ENCODE measurements at regions not wholly inside any gene's neighbourhood (a gene's known extent, or its start where the extent isn't known, plus 50 kb on each side); places are given as distances from the start of the nearest gene placed in this dataset.

DNA sequence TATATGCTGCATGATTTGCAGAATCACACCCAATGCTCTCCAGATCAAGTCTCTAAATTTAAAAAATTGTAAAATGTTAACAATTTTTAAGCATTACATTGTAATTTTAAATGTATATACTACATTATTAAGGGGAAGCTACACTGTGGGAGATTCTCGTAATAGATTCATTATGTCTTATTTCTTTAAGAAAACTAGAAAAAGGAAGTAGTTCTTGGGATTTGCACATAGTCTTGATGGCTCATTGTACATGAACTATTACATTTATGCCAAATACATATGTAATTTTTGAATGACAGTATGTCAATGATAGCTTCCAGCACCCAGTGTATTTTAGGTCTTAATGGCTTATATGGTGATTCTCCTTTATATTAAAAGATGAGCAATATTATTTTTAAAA lies 250.3 kb downstream of the PTPRC start:
- TF ChIP-seq, protein P1, sequence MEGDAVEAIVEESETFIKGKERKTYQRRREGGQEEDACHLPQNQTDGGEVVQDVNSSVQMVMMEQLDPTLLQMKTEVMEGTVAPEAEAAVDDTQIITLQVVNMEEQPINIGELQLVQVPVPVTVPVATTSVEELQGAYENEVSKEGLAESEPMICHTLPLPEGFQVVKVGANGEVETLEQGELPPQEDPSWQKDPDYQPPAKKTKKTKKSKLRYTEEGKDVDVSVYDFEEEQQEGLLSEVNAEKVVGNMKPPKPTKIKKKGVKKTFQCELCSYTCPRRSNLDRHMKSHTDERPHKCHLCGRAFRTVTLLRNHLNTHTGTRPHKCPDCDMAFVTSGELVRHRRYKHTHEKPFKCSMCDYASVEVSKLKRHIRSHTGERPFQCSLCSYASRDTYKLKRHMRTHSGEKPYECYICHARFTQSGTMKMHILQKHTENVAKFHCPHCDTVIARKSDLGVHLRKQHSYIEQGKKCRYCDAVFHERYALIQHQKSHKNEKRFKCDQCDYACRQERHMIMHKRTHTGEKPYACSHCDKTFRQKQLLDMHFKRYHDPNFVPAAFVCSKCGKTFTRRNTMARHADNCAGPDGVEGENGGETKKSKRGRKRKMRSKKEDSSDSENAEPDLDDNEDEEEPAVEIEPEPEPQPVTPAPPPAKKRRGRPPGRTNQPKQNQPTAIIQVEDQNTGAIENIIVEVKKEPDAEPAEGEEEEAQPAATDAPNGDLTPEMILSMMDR (conservative IDR thresholded peaks at IDR 0.05 in 1 of 2, IDR thresholded peaks at IDR 0.05 in 1 of 2; ENCODE audit: extremely low read depth in 1 of 2, insufficient read depth in 1 of 2, low read depth in 1 of 2, low read length in 2 of 2) = no peak
- no peak for TF ChIP-seq EZH2 (IDR thresholded peaks at IDR 0.05; ENCODE audit: borderline replicate concordance, low read length)
